GM18909 (cell line): ENCODE measurements at regions not wholly inside any gene's neighbourhood (a gene's known extent, or its start where the extent isn't known, plus 50 kb on each side); places are given as distances from the start of the nearest gene placed in this dataset.

Experiments
- ATAC-seq: cut with Tn5 transposase; IDR thresholded peaks from one replicate; pipeline ENCODE4 v1.9.1; 2021; ENCODE audit warnings: mild to moderate bottlenecking; ENCODE audit not compliant: unreplicated experiment, poor library complexity

- no peak for ATAC-seq
Measured at GRCh38 chr6:156344491-156344890, 432.7 kb upstream of the ARID1B start.

GRCh38 chr6:156337801-156338200 lies 439.4 kb upstream of the ARID1B start:
- no peak for ATAC-seq

- no peak for ATAC-seq
Measured at GRCh38 chr6:156336733-156337132, 440.4 kb upstream of the ARID1B start.

- no peak for ATAC-seq
Measured at GRCh38 chr6:156336089-156336488, 441.1 kb upstream of the ARID1B start.

GRCh38 chr6:156334966-156335365 lies 442.2 kb upstream of the ARID1B start:
- ATAC-seq, result no peak

GRCh38 chr6:156319707-156320106 lies 457.5 kb upstream of the ARID1B start:
- no peak for ATAC-seq

GRCh38 chr6:156316583-156317125 lies 460.5 kb upstream of the ARID1B start:
- no peak for ATAC-seq

GRCh38 chr6:156315146-156315545 lies 462.0 kb upstream of the ARID1B start:
- no peak for ATAC-seq

- ATAC-seq, result no peak
Measured at GRCh38 chr6:156313037-156313436, 464.1 kb upstream of the ARID1B start.

GRCh38 chr6:156311291-156311690 lies 465.9 kb upstream of the ARID1B start:
- ATAC-seq, result no peak

- ATAC-seq, result no peak
Measured at GRCh38 chr6:156310701-156311100, 466.5 kb upstream of the ARID1B start.

GRCh38 chr6:156309017-156309416 lies 468.2 kb upstream of the ARID1B start:
- no peak for ATAC-seq

- ATAC-seq, result no peak
Measured at GRCh38 chr6:156308604-156309003, 468.6 kb upstream of the ARID1B start.

GRCh38 chr6:156306531-156306930 lies 470.6 kb upstream of the ARID1B start:
- ATAC-seq, result no peak

- ATAC-seq, result no peak
Measured at GRCh38 chr6:156283091-156283490, 494.1 kb upstream of the ARID1B start.

- no peak for ATAC-seq
Measured at GRCh38 chr6:156282087-156282486, 495.1 kb upstream of the ARID1B start.

GRCh38 chr6:156281266-156281665 lies 495.9 kb upstream of the ARID1B start:
- ATAC-seq, result no peak

GRCh38 chr6:156280065-156280464 lies 497.1 kb upstream of the ARID1B start:
- ATAC-seq, result peak; percentile 54

GRCh38 chr6:156279261-156279969 lies 497.8 kb upstream of the ARID1B start:
- ATAC-seq, result peak; percentile 77

- no peak for ATAC-seq
Measured at GRCh38 chr6:156273065-156273711, 504.0 kb upstream of the ARID1B start.

- ATAC-seq, result no peak
Measured at GRCh38 chr6:156269751-156270369, 507.3 kb upstream of the ARID1B start.
